ENCODE measurements at regions not wholly inside any gene's neighbourhood (a gene's known extent, or its start where the extent isn't known, plus 50 kb on each side); places are given as distances from the start of the nearest gene placed in this dataset.

- TF ChIP-seq POLR2A (IDR thresholded peaks at IDR 0.05) (no peak), CTCF (IDR thresholded peaks at IDR 0.05 in 8 of 11, conservative IDR thresholded peaks at IDR 0.05 in 3 of 11) (no peak)
Measured at GRCh38 chr1:87972811-87973210, 644.1 kb downstream of the LMO4 start.
